HK-2 (cell line): ENCODE measurements at regions not wholly inside any gene's neighbourhood (a gene's known extent, or its start where the extent isn't known, plus 50 kb on each side); places are given as distances from the start of the nearest gene placed in this dataset.
"Not testable (repeated sequence)": the region's sequence is repeated elsewhere in the genome, so short reads cannot be mapped to it uniquely, and the experiment has no call there.

ENCODE experiments used
- DNase-seq: peaks from one replicate; pipeline ENCODE4 v3.0.0-alpha.2; 2018; ENCODE audit not compliant: unreplicated experiment

GRCh38 chr2:187206071-187206470, 242.0 kb downstream of the CALCRL start:
- no peak for DNase-seq

- no peak for DNase-seq
Observed at GRCh38 chr2:187198136-187198535, 249.9 kb downstream of the CALCRL start.

- no peak for DNase-seq
Observed at GRCh38 chr2:187194049-187194448, 254.0 kb downstream of the CALCRL start.

- DNase-seq, result no peak
Observed at GRCh38 chr2:187188783-187189631, 259.0 kb downstream of the CALCRL start.

GRCh38 chr2:187187519-187187918, 260.5 kb downstream of the CALCRL start:
- DNase-seq, result no peak

GRCh38 chr2:187180529-187180928, 267.5 kb downstream of the CALCRL start:
- no peak for DNase-seq

GRCh38 chr2:187178876-187179275, 269.2 kb downstream of the CALCRL start:
- DNase-seq, result not testable (repeated sequence)

- DNase-seq, result no peak
Observed at GRCh38 chr2:187177253-187177652, 270.8 kb downstream of the CALCRL start.

- no peak for DNase-seq
Observed at GRCh38 chr2:187174582-187174981, 273.5 kb downstream of the CALCRL start.

GRCh38 chr2:187171318-187171717, 276.7 kb downstream of the CALCRL start:
- DNase-seq, result no peak

GRCh38 chr2:187169864-187170263, 278.2 kb downstream of the CALCRL start:
- DNase-seq, result no peak

GRCh38 chr2:187168720-187169713, 279.0 kb downstream of the CALCRL start:
- no peak for DNase-seq

GRCh38 chr2:187167491-187167890, 280.6 kb downstream of the CALCRL start:
- no peak for DNase-seq

- no peak for DNase-seq
Observed at GRCh38 chr2:187165936-187166610, 282.0 kb downstream of the CALCRL start.

GRCh38 chr2:187158452-187158851, 289.6 kb downstream of the CALCRL start:
- no peak for DNase-seq

GRCh38 chr2:187157046-187157445, 291.0 kb downstream of the CALCRL start:
- DNase-seq, result no peak

- DNase-seq, result no peak
Observed at GRCh38 chr2:187155476-187155875, 292.6 kb downstream of the CALCRL start.

- no peak for DNase-seq
Observed at GRCh38 chr2:187150670-187151069, 297.4 kb downstream of the CALCRL start.

- no peak for DNase-seq
Observed at GRCh38 chr2:187148059-187148714, 299.2 kb upstream of the ZSWIM2 start.

- DNase-seq, result no peak
Observed at GRCh38 chr2:187143537-187143936, 294.6 kb upstream of the ZSWIM2 start.

- no peak for DNase-seq
Observed at GRCh38 chr2:187139469-187139868, 290.5 kb upstream of the ZSWIM2 start.
